ENCODE measurements at regions not wholly inside any gene's neighbourhood (a gene's known extent, or its start where the extent isn't known, plus 50 kb on each side); places are given as distances from the start of the nearest gene placed in this dataset.

DNA sequence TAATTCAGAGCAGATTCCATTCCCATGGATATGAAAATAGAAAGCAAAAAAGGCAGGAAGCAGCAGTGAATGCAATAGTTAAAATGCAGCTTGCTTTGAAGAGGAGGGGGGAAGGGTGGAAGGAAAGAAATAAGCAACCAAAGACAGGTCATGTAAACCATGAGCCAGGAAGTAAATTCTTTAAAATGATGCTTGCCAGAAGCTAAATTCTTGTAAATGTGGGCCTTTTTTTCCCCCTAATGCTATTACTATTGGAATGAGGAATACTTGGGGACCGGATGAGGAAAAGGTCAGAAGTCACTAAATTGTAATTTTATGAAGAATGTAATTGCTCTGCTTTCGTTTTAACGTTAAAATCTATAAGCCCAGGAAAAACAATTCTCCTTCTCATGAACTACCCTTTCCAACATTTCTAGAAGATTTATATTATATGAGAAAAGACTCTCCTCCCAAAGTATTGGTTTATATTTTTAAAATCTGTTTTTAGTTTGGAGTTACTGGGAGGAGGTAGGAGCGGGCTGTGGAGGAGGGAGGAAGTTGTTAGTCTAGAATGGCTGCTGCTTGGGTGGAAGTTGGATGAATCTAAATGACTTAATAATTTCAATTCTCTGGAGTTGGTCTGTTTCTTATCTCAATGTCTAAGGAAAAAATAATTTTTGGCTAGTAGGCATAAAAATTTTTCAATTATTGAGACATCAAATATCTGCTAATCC, 77.6 kb upstream of the PCDH18 start (continued):
- TF ChIP-seq, protein P1, sequence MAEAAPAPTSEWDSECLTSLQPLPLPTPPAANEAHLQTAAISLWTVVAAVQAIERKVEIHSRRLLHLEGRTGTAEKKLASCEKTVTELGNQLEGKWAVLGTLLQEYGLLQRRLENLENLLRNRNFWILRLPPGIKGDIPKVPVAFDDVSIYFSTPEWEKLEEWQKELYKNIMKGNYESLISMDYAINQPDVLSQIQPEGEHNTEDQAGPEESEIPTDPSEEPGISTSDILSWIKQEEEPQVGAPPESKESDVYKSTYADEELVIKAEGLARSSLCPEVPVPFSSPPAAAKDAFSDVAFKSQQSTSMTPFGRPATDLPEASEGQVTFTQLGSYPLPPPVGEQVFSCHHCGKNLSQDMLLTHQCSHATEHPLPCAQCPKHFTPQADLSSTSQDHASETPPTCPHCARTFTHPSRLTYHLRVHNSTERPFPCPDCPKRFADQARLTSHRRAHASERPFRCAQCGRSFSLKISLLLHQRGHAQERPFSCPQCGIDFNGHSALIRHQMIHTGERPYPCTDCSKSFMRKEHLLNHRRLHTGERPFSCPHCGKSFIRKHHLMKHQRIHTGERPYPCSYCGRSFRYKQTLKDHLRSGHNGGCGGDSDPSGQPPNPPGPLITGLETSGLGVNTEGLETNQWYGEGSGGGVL (tag by site-specific recombination; IDR thresholded peaks at IDR 0.05), result no peak
- no peak for TF ChIP-seq ZNF37A (tag by site-specific recombination; IDR thresholded peaks at IDR 0.05)

GRCh38 chr4:137608085-137608484, 75.8 kb upstream of the PCDH18 start:
- no peak for TF ChIP-seq ZNF311 (tag by site-specific recombination; IDR thresholded peaks at IDR 0.05; ENCODE audit: borderline replicate concordance)
- TF ChIP-seq ZBTB48 (tag by site-specific recombination; IDR thresholded peaks at IDR 0.05), result no peak
- no peak for TF ChIP-seq SETDB1 (IDR thresholded peaks at IDR 0.05; ENCODE audit: insufficient read length, low read length)
- TF ChIP-seq ZNF350 (tag by site-specific recombination; IDR thresholded peaks at IDR 0.05), result no peak
- no peak for TF ChIP-seq ZNF174 (tag by site-specific recombination; IDR thresholded peaks at IDR 0.05)
- no peak for TF ChIP-seq ZNF660 (tag by site-specific recombination; IDR thresholded peaks at IDR 0.05)
- TF ChIP-seq ZNF544 (tag by site-specific recombination; IDR thresholded peaks at IDR 0.05), result no peak
- TF ChIP-seq, protein P2, sequence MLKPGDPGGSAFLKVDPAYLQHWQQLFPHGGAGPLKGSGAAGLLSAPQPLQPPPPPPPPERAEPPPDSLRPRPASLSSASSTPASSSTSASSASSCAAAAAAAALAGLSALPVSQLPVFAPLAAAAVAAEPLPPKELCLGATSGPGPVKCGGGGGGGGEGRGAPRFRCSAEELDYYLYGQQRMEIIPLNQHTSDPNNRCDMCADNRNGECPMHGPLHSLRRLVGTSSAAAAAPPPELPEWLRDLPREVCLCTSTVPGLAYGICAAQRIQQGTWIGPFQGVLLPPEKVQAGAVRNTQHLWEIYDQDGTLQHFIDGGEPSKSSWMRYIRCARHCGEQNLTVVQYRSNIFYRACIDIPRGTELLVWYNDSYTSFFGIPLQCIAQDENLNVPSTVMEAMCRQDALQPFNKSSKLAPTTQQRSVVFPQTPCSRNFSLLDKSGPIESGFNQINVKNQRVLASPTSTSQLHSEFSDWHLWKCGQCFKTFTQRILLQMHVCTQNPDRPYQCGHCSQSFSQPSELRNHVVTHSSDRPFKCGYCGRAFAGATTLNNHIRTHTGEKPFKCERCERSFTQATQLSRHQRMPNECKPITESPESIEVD (tag by site-specific recombination; IDR thresholded peaks at IDR 0.05), result no peak
- no peak for TF ChIP-seq ZNF24 (tag by site-specific recombination; IDR thresholded peaks at IDR 0.05)
- TF ChIP-seq ZNF704 (tag by site-specific recombination; IDR thresholded peaks at IDR 0.05), result no peak
- no peak for TF ChIP-seq ZNF23 (tag by site-specific recombination; IDR thresholded peaks at IDR 0.05; ENCODE audit: borderline replicate concordance)
- Histone ChIP-seq H3K27ac (ENCODE audit: extremely low read depth, low read depth, low read length) (no peak overlapping the region), H3K4me1 (ENCODE audit: control insufficient read depth, insufficient read depth, low read length) (no peaks in the 10 kb centered on the region), H3K9me3 (ENCODE audit: control insufficient read depth, insufficient read depth, low read depth, low read length) (no peaks in the 10 kb centered on the region), H3K36me3 (ENCODE audit: control insufficient read depth in 2 of 2, insufficient read depth in 1 of 2, low read length in 2 of 2) (no peaks in the 10 kb centered on the region), H3K4me3 (ENCODE audit: low read depth, low read length) (no peak overlapping the region)
- ChIA-PET POLR2A (no interaction called here), CTCF (no interaction called here)

GRCh38 chr4:137602436-137602835, 70.1 kb upstream of the PCDH18 start:
- POLR2A ChIA-PET, result no interaction called here
- Histone ChIP-seq H3K36me3 (ENCODE audit: control insufficient read depth in 2 of 2, insufficient read depth in 1 of 2, low read length in 2 of 2) (no peaks in the 10 kb centered on the region), H3K4me3 (ENCODE audit: low read depth, low read length) (no peak overlapping the region), H3K4me1 (ENCODE audit: control insufficient read depth, insufficient read depth, low read length) (no peaks in the 10 kb centered on the region), H3K9me3 (ENCODE audit: control insufficient read depth, insufficient read depth, low read depth, low read length) (no peaks in the 10 kb centered on the region), H3K27ac (ENCODE audit: extremely low read depth, low read depth, low read length) (no peak overlapping the region)
- CTCF ChIA-PET, result interaction anchor here (1.5 kb wide), 1 partner anchor 11 kb away, joined by 4 read pairs; no protein-coding TSS in a partner anchor
- TF ChIP-seq ZNF23 (tag by site-specific recombination; IDR thresholded peaks at IDR 0.05; ENCODE audit: borderline replicate concordance), result no peak
- TF ChIP-seq ZNF133 (tag by site-specific recombination; IDR thresholded peaks at IDR 0.05), result no peak
- TF ChIP-seq REST (tag by site-specific recombination; IDR thresholded peaks at IDR 0.05), result no peak
- TF ChIP-seq SALL2 (tag by site-specific recombination; IDR thresholded peaks at IDR 0.05; ENCODE audit: borderline replicate concordance), result no peak
- TF ChIP-seq KLF9 (tag by site-specific recombination; IDR thresholded peaks at IDR 0.05; ENCODE audit: low read depth), result no peak
- TF ChIP-seq, protein P3, sequence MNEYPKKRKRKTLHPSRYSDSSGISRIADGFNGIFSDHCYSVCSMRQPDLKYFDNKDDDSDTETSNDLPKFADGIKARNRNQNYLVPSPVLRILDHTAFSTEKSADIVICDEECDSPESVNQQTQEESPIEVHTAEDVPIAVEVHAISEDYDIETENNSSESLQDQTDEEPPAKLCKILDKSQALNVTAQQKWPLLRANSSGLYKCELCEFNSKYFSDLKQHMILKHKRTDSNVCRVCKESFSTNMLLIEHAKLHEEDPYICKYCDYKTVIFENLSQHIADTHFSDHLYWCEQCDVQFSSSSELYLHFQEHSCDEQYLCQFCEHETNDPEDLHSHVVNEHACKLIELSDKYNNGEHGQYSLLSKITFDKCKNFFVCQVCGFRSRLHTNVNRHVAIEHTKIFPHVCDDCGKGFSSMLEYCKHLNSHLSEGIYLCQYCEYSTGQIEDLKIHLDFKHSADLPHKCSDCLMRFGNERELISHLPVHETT (tag by site-specific recombination; IDR thresholded peaks at IDR 0.05), result no peak
- TF ChIP-seq ZEB2 (tag by site-specific recombination; IDR thresholded peaks at IDR 0.05), result no peak
- no peak for TF ChIP-seq ZNF202 (tag by site-specific recombination; IDR thresholded peaks at IDR 0.05; ENCODE audit: borderline replicate concordance)

Measured in HEK293 (cell line).